Esophagus squamous epithelium (tissue), 4 donors: ENCODE measurements at regions not wholly inside any gene's neighbourhood (a gene's known extent, or its start where the extent isn't known, plus 50 kb on each side); places are given as distances from the start of the nearest gene placed in this dataset.

Experiments
- CTCF ChIP-seq, 6 experiments: fragments of 450-650 bp in 4 of 6; fragments of 200-600 bp in 2 of 6; sonication (generic) in 2 of 6; IDR thresholded peaks; one replicate each; pipeline ENCODE4 v1.5.1; 2016 to 2019; ENCODE audit warnings: antibody characterized with exemption in 6 of 6, mild to moderate bottlenecking in 4 of 6, moderate library complexity in 4 of 6
- POLR2A ChIP-seq, 4 donors: fragments of 450-650 bp; IDR thresholded peaks; one replicate each; pipeline ENCODE4 v1.6.1; 2017; ENCODE audit warnings: antibody characterized with exemption in 4 of 4, mild to moderate bottlenecking in 4 of 4, moderate library complexity in 3 of 4

DNA sequence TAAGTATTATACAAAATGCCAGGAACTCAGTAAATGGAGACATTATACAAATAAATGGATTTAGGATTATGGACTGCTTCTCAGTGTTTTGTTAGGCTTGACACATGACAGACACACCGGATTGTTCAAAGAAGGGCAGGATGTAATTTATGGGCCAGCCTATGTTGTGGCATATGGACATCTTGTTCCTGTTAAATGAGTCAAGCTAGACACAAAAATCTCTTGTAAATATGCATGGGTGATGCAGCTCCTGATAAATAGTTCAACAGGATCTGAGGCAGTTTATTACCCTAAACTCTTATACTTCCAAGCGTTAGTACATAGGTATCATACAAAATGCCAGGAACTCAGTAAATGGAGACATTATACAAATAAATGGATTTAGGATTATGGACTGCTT lies 502.3 kb downstream of the TBC1D4 start:
- TF ChIP-seq POLR2A (IDR thresholded peaks at IDR 0.05) = no peak
- no peak for TF ChIP-seq CTCF (IDR thresholded peaks at IDR 0.05)
